Activated CD8-positive, alpha-beta memory T cell treated with anti-CD3 and anti-CD28 coated beads for 4 hours (primary cell): ENCODE measurements at regions not wholly inside any gene's neighbourhood (a gene's known extent, or its start where the extent isn't known, plus 50 kb on each side); places are given as distances from the start of the nearest gene placed in this dataset.
"Not testable (repeated sequence)": the region's sequence is repeated elsewhere in the genome, so short reads cannot be mapped to it uniquely, and the experiment has no call there.

Source experiments
- DNase-seq, 2 donors: peaks; one replicate each; pipeline ENCODE4 v3.0.0-alpha.2; 2020; ENCODE audit warnings: low read depth in 2 of 2

DNA sequence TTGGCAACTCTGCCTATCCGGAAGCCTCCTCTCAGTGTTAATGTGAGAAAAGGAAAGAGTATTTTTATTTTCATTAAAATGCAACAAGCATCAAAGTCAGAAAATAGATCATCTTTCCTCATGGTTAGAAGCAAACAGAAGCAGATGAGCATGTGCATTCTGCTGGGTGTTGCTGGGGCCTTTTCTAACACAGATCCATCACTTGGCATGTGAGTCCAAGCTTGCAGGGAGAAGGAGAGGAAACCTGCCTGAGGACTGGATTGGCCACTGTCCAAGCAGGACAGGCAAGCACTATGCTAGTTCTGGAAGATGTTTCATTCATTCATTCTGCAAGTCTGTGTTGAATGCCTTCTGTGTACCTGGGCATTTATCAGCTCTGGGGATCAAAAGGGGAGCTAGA is 348.7 kb upstream of the PCSK5 start:
- no peak for DNase-seq

DNA sequence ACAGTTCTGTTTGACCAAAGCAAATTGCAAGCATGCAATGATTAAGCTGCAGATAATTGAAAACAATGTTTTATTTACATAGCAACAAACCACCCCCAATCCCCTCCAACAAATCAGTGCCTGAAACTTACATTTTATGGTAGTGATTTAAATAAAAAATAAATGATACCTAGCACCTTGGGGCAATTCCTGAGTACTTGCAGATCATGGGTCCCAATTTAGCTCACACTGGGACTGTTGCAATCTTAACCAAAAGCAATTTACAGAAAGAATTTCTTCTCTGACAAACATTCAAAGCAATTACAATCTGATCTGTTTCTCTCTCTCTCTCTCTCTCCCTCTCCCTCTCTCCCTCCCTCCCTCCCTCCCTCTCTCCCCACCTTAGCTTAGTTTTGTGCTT is 345.7 kb upstream of the PCSK5 start:
- no peak for DNase-seq

DNA sequence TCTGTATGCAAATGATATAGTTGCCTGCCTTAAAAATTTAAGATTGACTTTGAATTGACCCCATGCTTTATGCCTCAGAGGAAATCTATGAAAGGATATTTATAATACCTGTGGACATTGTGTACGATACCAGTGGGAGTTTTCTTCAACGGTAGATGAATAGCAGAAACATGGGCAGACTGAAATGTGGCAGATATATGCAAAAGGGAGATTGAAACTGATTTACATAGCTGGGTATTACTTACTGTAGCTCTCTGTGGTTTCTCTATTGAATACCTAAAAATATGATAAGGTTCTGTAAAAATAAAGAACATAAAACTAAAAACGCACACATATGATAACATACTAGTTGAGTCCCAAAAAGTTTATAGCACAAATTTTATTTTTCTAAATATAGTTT is 345.2 kb upstream of the PCSK5 start:
- no peak for DNase-seq

DNA sequence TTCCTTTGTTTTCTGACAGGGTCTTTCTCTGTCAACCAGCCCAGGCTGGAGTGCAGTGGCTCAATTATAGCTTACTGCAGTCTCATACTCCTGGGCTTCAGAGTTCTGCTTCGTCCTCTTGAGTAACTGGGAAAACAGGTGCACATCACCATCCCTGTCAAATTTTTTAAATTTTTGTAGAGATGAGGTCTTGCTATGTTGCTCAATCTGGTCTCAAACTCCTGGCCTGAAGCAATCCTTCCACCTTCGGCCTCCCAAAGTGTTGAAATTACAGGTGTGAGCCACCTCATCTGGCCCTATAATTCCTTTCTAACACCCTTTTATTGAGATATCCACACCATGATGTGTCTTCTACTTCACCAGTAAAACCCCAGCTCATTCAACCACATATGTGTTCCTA is 341.6 kb upstream of the PCSK5 start:
- DNase-seq: no peak

DNA sequence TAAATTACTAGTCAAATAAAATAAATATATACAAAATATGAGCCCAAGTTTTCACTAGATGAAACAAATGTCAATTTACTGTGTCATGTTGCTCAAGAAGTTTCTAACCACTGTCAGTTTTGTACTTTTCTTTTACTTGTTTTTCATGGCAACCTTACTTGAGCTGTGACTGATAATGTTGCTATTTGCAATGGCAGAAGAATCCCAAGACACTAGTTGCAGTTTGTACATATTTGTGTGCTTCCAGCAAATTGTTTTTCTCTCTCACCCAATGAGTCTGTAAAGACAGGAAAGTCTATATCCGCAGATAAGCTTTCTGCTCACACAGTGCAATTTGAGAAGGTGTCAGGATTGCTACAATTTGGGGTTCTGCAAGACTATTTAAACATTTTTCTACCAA is 338.6 kb upstream of the PCSK5 start:
- DNase-seq: no peak

DNA sequence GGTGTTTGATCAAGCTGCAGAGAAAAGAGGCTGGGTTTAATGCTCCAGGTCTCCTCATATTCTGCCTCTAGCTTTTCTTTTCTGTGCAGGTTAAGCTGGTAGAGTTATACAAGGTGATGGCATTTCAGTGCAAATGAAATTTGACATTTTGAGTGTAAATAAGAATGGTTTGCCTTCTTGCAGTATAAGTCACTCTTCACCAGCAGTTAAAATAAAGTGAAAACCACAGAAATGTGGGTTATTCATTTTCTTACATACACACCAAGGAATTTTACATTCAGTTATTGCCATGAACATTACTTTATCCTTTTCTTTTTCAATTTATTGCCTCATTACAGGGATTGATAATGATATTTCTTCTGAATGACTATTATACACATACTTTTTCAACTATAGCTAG is 337.5 kb upstream of the PCSK5 start:
- no peak for DNase-seq

DNA sequence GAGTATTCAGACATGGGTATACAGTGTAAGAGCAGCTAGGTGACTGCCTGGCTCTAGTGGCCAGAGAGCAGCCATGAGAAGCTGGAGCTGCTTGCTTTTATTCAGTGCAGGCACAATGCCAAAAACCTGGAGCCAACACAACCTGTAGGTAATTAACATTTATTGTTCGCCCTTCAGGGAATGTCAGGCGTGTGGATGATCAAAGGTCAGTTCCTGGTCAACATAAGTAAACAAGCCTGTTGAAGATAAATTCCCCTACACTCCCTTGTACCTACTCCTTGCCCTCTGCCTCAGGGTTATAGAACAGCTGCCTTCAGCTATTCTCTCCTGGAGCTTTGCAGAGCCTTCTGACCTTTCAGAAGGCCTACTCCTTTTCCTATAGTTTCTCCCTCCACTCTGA is 323.7 kb upstream of the PCSK5 start:
- DNase-seq: not testable (repeated sequence)

DNA sequence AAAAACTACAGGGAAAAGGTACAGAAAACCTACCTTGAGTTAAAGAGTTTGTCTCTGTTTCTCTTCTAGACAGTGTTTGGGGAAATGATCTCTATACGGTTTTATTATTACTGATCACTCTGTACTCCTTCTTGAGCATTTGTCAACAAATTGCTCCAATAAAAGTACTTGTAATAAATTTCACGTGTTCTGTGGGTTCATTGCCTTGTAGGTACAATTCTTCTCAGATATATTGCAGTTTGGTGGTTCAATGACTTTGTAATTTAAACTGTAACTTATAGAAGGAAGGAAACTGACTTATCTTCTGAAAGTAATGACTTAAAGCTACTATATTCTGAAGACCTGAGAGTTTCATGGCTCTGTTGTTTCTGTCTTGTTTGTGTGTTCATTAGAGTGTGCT is 319.9 kb upstream of the PCSK5 start:
- no peak for DNase-seq

DNA sequence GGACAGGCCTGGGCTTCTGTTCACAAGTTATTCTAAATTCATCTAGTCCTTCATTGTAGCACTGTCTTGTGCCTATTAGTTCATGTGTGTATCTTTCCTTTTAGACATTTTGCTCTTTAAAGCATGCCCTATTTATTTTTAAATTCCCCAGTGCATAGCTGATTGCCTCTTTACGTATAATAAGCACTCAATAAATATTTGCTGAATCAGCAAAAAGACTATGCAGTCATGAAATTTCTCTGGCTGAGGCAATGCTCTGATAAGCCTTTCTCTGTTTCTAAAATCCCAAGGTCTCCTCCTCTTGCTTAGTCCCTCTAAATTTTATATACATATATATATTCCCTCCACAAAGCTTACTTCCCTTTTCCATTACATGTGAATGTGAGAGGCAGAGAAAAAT is 315.9 kb upstream of the PCSK5 start:
- DNase-seq: no peak

DNA sequence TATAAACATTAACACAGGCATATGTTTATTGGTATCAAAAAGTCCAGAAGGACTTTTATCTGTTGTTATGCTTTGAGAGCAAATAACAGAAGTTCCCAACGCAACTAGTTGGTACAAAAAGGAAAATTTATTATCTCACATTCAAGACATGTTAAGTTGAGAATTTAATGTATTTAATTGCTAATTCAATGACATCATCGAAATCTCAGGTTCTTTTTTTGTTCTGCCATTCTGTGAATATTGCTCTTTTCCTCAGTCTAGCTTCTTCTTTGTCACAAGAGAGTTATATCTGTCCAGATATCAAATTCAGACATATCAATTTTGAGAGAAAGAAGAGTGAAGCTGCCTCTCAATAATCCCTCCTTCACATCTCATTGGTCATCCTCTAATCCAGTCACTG is 307.6 kb upstream of the PCSK5 start:
- no peak for DNase-seq

DNA sequence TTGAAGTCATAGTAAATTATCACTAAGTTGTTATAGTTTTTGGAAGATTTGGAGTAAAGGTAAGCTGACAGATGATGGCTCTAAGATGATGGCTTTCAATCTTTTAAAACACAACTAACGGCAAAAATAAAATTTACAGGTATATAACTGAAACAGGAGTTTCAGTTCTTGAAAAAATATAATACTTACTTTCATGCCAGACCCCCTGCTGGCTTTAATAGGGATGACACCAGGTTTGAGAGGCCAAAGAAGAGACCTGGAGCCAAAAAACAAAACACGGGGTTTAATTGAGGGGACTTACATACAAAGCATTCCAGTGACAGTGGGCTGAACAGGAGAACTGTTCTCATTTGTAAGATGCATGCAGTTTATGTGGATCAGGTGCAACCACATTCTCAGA is 301.7 kb upstream of the PCSK5 start:
- DNase-seq: no peak

DNA sequence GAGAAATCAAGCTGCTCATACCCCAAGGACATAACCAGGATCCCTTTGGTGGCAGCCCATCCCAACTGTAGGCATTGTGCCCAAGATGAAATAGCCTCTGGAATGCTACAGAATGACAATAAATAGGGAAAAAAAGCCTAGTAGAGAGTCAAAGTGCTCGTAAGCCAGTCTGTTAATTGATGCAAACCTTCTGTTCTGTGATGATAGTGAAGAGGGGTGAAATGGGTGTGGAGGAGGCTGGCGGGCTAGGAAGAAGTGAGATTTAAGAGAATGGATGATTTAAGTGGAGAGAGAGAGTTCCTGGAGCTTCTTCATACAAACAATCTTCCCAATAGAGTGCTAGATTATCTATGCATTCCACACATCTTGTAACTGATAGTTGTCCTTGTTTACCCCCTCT is 301.0 kb upstream of the PCSK5 start:
- no peak for DNase-seq

DNA sequence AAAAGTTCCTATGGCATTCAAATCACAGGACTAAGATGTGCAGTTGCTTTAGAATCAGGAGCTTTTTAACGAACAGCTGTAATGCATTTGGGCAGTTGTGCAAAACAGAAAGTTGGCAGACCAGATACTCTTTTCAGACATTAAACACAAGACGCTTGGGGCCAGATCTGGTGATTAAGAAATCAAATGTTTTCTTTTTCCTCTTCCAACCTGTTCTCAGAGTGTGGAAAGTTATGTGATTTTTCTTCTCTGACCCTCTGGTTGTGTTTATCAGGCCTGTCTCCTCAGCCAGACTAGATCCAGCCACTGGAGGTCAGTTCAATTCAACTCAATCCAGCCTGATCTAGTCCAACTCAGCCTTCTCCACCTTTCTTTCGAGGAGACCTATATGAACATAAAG is 298.5 kb upstream of the PCSK5 start:
- DNase-seq: no peak

DNA sequence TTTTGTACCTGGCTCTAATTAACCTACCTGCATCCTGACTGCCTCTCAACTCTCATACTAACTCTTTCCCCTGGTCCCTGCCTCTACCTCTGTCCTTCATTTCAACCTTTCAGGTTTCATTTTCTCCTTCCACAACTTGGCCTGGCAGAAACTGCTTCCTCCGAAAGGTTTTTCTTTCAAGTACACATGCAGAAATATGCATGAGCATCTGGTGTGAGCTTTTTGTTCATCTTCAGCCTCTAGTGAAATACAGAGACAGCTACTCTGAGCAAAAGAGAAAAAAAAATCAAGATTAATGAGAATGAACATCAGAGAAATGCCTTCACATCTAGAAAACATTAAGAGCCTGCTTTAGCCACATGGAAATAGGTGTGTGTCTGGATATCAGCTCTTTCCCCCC is 297.9 kb upstream of the PCSK5 start:
- no peak for DNase-seq

DNA sequence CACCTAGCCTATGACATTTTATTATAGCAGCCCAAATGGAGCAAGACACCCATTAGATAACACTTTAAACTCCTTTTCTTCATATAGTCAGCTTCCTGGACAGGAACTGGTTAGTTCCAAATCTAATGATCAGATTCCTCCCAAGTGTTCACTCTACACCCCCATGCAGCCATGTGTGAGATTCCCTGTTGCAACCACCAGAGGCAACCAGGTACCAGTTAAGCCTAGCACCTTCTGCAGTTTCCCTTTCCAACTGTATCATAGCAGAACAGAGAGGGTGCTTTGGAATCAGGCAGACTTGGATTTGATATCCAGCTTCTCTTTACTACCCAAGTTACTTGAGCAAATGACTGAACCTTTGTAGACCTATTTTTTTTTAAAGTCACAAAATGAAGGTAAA is 296.6 kb upstream of the PCSK5 start:
- no peak for DNase-seq

DNA sequence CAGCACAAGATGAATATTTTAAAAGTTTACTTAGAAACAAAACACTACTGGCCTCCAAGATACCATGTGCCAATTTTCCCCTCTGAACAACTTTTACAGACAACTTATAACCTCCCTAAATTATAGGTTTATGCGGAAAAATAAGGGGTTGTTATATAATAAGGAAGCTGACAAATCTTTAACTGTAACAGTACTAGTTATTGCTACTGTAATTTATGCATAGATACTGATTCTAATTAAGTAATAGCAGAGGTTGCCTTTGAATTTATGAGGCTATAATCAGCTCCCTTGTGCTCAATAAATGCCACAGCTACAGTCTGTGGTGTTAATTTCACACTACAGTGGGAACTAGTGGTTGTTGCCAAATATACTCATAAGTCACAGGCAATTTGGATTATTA is 291.3 kb upstream of the PCSK5 start:
- DNase-seq: no peak

DNA sequence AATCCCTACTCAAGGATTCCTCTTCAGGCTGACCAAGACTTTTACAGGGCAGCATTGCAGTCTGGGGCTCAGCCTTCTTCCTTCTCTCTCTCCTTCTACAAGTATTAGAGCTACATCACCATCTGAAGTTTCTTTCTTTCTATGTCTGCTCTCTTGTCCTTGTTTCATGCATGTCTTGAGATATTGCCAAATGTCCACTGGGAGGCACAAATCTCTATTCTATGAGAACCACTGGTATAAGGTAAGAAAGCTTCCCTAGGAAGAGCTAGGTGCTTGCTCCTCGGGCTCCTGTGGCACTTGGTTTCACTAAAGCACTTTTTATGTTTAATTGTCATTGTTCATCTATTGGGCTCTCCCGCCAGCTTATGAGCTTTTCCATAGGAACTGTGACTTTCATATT is 289.2 kb upstream of the PCSK5 start:
- DNase-seq: no peak

DNA sequence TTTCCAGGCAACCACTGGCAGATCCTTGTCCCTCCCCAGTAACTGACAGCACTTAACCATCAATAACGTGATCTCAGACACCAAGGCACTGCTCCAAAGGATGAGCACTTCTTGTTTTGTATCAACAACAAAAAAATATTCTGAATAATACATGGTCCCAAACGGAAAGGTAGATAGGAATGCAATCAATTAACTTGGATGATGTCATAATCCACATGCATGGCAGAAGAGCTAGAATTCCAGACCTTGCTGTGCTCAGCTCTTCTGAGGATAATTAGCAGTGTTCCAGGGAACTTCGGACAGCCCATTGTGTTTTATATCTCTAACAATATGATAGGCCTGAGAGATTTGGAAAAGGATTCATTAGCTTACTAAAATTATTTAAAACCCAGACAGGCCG is 288.4 kb upstream of the PCSK5 start:
- no peak for DNase-seq

DNA sequence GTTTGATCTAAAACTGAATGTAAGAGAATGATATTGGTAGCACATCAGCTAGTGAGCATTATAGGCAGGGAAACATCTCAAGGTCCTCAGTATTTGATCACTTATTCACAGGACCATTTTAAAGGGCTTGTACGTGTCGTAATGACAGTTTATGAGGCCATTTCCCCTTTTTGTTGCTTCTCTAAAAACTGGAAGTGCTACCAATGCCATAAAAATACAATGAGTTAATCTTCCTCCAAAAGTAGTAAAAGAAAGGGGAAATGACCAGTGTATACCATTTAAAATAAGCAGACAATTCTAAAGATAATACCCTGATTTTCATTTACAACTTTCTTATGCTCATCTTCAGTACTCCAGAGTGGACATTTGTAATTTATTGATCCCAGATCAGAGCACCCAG is 285.8 kb upstream of the PCSK5 start:
- DNase-seq: no peak

DNA sequence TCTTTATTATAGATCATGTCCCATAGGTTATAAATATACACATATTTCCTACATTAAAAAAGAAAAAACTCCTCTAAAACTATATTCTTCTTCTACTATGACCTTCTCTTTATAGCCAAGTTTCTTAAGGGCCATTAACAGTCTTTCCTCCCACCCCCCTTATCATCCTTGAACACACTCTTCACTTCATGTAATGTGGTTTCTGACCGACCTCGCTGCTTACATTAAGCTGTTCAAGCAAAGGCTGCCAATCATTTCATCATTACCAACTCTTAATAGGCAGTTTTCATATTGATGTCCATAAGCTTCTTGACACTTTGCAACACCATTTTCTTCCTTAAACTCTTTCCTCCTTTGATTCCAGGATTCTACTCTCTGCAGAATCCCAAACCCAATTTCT is 283.0 kb upstream of the PCSK5 start:
- no peak for DNase-seq

DNA sequence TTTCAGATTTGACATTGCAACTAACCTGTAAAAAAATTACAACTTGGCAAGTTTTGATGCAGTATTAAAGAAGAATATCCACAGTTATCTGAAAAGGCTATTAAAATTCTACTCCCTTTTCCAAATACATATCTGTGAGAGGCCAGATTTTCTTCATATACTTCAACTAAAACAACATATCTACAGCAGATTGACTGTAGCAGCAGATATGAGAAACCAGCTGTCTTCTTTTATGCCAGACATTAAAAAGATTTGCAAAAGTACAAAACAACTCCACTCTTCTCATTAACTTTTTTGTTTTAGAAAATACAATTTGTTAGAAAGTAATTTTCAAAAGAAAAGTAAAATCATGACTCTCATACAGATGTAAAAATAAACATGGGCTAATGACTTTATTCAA is 281.1 kb upstream of the PCSK5 start:
- no peak for DNase-seq

DNA sequence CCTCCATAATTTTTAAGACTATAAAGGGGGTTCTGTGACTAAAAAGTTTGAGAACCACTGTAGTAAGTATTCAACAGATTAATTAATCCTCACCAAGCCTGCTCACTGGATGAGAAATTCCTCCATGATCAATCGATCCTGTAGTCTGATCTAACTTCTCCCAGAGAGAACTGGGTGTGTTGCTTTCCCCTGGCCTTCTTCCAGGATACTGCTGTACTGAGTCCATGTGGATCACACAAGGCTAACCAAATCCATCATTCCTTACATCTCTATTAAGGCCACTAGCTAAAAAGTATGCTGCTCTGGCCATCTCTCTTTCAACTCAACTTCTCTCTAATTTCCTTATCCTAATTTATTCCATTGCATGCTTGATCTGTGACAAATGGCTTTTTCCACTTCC is 280.2 kb upstream of the PCSK5 start:
- no peak for DNase-seq

DNA sequence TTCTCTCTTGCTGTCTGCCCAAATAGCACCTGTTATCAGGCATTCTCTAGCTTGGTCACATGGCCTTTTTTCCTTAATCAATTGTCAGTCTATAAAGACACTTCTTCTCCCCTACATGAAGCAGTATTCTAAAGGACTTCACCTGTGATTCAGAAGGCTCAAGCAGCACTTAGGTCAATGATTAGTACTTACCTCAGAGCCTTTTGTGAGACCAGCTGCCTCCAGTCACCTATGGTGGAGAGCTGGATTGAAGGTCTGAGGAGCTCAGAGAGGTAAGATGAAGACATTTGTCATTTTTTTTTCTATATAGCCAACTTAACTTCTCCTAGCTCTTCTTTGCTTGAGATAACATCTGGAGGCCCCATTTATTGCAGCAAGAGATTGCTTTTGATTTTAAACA is 278.3 kb upstream of the PCSK5 start:
- DNase-seq: no peak

DNA sequence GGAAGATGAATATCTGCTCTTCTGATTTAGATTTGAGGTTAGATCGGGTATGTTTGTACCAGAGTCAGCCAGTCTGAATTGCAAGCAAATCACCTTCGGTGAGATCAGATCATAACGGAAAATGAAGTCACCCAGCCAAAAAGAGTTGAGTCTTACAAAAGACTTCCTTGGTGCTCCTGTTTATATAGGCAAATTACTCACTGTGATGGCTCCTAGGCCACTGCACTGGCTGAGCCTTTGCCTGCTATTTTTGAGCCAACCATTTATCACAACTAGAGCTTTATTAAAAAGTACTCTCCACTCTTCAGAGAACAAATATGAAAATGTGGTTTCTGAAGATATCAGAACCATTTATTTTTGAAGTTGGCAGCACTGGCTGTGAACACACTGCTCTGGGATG is 277.7 kb upstream of the PCSK5 start:
- DNase-seq: no peak

DNA sequence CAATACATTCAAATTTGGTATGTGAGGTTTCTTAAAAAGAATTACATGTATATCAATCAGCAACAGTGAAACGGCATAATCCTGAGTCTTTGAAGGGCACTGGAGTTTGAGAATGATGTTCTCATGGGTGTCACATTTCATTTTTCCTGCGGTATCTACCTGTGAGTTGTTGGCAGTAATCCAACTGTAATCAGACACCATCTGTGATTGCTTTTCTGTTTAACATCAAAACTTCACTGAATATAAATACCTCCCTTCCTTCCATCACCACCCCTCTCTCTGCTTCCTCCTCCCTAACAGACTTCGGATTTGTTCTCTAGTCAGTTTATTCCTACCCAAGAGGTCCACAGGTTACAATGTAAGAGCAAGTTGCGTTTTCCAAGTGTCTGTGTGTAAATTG is 275.2 kb upstream of the PCSK5 start:
- DNase-seq: no peak
